SHP77 treated with DMSO at 0.1 percent for 48 hours (cell line): ENCODE measurements at regions not wholly inside any gene's neighbourhood (a gene's known extent, or its start where the extent isn't known, plus 50 kb on each side); places are given as distances from the start of the nearest gene placed in this dataset.
"Not testable (repeated sequence)": the region's sequence is repeated elsewhere in the genome, so short reads cannot be mapped to it uniquely, and the experiment has no call there.

Source experiments
- DNase-seq: peaks from one replicate; lab custom pipeline; 2025; lab: John Stamatoyannopoulos, UW

GRCh38 chr4:30837861-30838260, 117.7 kb downstream of the PCDH7 start:
- DNase-seq: no peak

GRCh38 chr4:30838331-30838730, 118.2 kb downstream of the PCDH7 start:
- no peak for DNase-seq

- DNase-seq: no peak
Observed at GRCh38 chr4:30839583-30840520, 119.7 kb downstream of the PCDH7 start.

GRCh38 chr4:30840571-30840970, 120.4 kb downstream of the PCDH7 start:
- DNase-seq: no peak

- DNase-seq: no peak
Observed at GRCh38 chr4:30842142-30842541, 122.0 kb downstream of the PCDH7 start.

GRCh38 chr4:30842689-30843088, 122.5 kb downstream of the PCDH7 start:
- no peak for DNase-seq

GRCh38 chr4:30844861-30845582, 124.9 kb downstream of the PCDH7 start:
- no peak for DNase-seq

- no peak for DNase-seq
Observed at GRCh38 chr4:30847167-30847566, 127.0 kb downstream of the PCDH7 start.

GRCh38 chr4:30847958-30848357, 127.8 kb downstream of the PCDH7 start:
- no peak for DNase-seq

- no peak for DNase-seq
Observed at GRCh38 chr4:30854531-30854930, 134.4 kb downstream of the PCDH7 start.

- DNase-seq: no peak
Observed at GRCh38 chr4:30855232-30855631, 135.1 kb downstream of the PCDH7 start.

- no peak for DNase-seq
Observed at GRCh38 chr4:30856795-30857564, 136.8 kb downstream of the PCDH7 start.

- no peak for DNase-seq
Observed at GRCh38 chr4:30860978-30861377, 140.8 kb downstream of the PCDH7 start.

GRCh38 chr4:30862196-30862595, 142.0 kb downstream of the PCDH7 start:
- no peak for DNase-seq

GRCh38 chr4:30863021-30863420, 142.9 kb downstream of the PCDH7 start:
- DNase-seq: no peak

GRCh38 chr4:30865691-30866090, 145.5 kb downstream of the PCDH7 start:
- DNase-seq: no peak

- DNase-seq: no peak
Observed at GRCh38 chr4:30866346-30866745, 146.2 kb downstream of the PCDH7 start.

- DNase-seq: no peak
Observed at GRCh38 chr4:30866907-30867306, 146.7 kb downstream of the PCDH7 start.

- no peak for DNase-seq
Observed at GRCh38 chr4:30867427-30867826, 147.3 kb downstream of the PCDH7 start.

- DNase-seq: no peak
Observed at GRCh38 chr4:30868111-30868895, 148.1 kb downstream of the PCDH7 start.

- DNase-seq: not testable (repeated sequence)
Observed at GRCh38 chr4:30869387-30869786, 149.2 kb downstream of the PCDH7 start.

GRCh38 chr4:30870513-30870912, 150.3 kb downstream of the PCDH7 start:
- DNase-seq: no peak
